ENCODE measurements at regions not wholly inside any gene's neighbourhood (a gene's known extent, or its start where the extent isn't known, plus 50 kb on each side); places are given as distances from the start of the nearest gene placed in this dataset.

- no peak for DNase-seq (ENCODE audit: low spot score)
- Histone ChIP-seq H3K9me3 (no peaks in the 10 kb centered on the region), H3K27ac (no peak overlapping the region), H3K36me3 (no peaks in the 10 kb centered on the region), H3K4me1 (no peaks in the 10 kb centered on the region), H3K4me3 (no peak overlapping the region), H3K27me3 (no peaks in the 10 kb centered on the region)
- no peak for TF ChIP-seq CTCF (IDR thresholded peaks at IDR 0.05)
These were observed 88.1 kb upstream of the ANKRD34C start for GRCh38 chr15:79194386-79194785.

- no peak for TF ChIP-seq CTCF (IDR thresholded peaks at IDR 0.05)
- Histone ChIP-seq H3K36me3 (no peaks in the 10 kb centered on the region), H3K27me3 (no peaks in the 10 kb centered on the region), H3K4me3 (no peak overlapping the region), H3K27ac (no peak overlapping the region), H3K4me1 (no peaks in the 10 kb centered on the region), H3K9me3 (no peaks in the 10 kb centered on the region)
- no peak for DNase-seq (ENCODE audit: low spot score)
These were observed 89.0 kb upstream of the ANKRD34C start for GRCh38 chr15:79193549-79193948.

DNA sequence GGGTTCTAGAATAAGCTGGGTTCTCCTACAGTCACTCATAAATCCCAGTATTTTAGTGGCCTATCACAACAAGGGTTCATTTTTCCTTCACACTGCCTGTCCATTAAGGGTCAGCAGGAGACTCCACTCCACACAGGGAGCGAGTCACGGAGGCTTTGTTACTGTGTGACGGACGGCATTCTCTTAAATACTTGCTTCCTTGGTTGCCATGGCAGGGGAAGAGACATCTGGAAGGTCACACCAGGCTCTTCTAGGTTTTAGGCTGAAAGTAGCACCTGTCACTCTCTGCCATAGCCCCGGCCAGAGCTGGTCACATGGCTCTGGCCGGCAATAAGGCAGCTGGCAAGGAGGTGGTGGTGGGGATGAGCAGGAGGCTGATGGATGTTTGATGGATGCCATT is 89.4 kb upstream of the ANKRD34C start:
- Histone ChIP-seq H3K4me3 (no peak overlapping the region), H3K27me3 (no peaks in the 10 kb centered on the region), H3K36me3 (no peaks in the 10 kb centered on the region), H3K27ac (no peak overlapping the region), H3K9me3 (no peaks in the 10 kb centered on the region), H3K4me1 (no peaks in the 10 kb centered on the region)
- no peak for DNase-seq (ENCODE audit: low spot score)
- TF ChIP-seq CTCF (IDR thresholded peaks at IDR 0.05): no peak

- Histone ChIP-seq H3K4me1 (no peaks in the 10 kb centered on the region), H3K27ac (no peak overlapping the region), H3K9me3 (no peaks in the 10 kb centered on the region), H3K27me3 (no peaks in the 10 kb centered on the region), H3K36me3 (no peaks in the 10 kb centered on the region), H3K4me3 (no peak overlapping the region)
- DNase-seq (ENCODE audit: low spot score): no peak
- TF ChIP-seq CTCF (IDR thresholded peaks at IDR 0.05): no peak
These were observed 90.0 kb upstream of the ANKRD34C start for GRCh38 chr15:79192462-79193036.

DNA sequence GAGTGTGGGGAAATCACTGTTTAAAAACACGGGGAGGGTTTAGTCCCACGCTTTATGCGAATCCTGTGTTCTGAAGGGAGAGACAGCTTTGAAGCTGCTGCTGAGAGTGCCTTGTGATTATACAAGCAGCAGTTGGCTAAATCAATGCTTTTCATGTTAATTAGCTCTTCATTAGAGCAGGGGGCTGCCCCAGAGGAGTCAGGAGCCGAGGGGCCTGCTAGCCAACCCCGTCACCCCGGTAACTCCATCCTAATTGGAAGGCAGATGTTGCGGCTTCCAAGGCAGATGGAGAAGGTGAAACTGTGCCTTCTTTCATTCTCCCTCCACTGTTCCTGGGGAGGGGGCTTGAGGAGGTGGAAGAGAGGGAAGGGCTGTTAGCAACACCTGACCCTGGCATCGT is 92.4 kb upstream of the ANKRD34C start:
- H3K27ac ChIP-seq: no peak overlapping the region
- TF ChIP-seq CTCF (IDR thresholded peaks at IDR 0.05): no peak
- no peak overlapping the region for H3K4me3 ChIP-seq
- no peaks in the 10 kb centered on the region for H3K4me1 ChIP-seq
- H3K36me3 ChIP-seq: no peaks in the 10 kb centered on the region
- H3K27me3 ChIP-seq: no peaks in the 10 kb centered on the region
- DNase-seq (ENCODE audit: low spot score): no peak
- H3K9me3 ChIP-seq: no peaks in the 10 kb centered on the region

- no peak for TF ChIP-seq CTCF (IDR thresholded peaks at IDR 0.05)
- no peak for DNase-seq (ENCODE audit: low spot score)
- H3K36me3 ChIP-seq: no peaks in the 10 kb centered on the region
- no peaks in the 10 kb centered on the region for H3K9me3 ChIP-seq
- no peak overlapping the region for H3K27ac ChIP-seq
- no peaks in the 10 kb centered on the region for H3K4me1 ChIP-seq
- H3K4me3 ChIP-seq: no peak overlapping the region
- H3K27me3 ChIP-seq: no peaks in the 10 kb centered on the region
These were observed 95.9 kb upstream of the ANKRD34C start for GRCh38 chr15:79186616-79187015.

All from right atrium auricular region (tissue), 2 donors.